GM10248 (cell line): ENCODE measurements at regions not wholly inside any gene's neighbourhood (a gene's known extent, or its start where the extent isn't known, plus 50 kb on each side); places are given as distances from the start of the nearest gene placed in this dataset.
"Not testable (repeated sequence)": the region's sequence is repeated elsewhere in the genome, so short reads cannot be mapped to it uniquely, and the experiment has no call there.

Experiments used
- CTCF ChIA-PET: fragments of 300-600 bp; sonication (Branson Sonifier 250); formaldehyde crosslinking; extraction: SDS; loops from one replicate; lab custom pipeline; 2021; ENCODE audit warnings: antibody characterized with exemption; lab: Yijun Ruan, JAX
- POLR2A ChIA-PET: fragments of 350-650 bp; sonication (Branson Sonifier 250); formaldehyde crosslinking; extraction: SDS; loops from one replicate; lab custom pipeline; 2020; ENCODE audit warnings: antibody characterized with exemption; lab: Yijun Ruan, JAX
- DNase-seq: peaks from one replicate; pipeline ENCODE4 v3.0.0; 2012; ENCODE audit errors: extremely low spot score
- TF ChIP-seq, protein P1 (sequence below): IDR thresholded peaks from 2 replicates; pipeline ENCODE4 v1.5.1; 2012; ENCODE audit warnings: mild to moderate bottlenecking, low read depth; ENCODE audit errors: extremely low read depth, missing control alignments, control extremely low read depth

DNA sequence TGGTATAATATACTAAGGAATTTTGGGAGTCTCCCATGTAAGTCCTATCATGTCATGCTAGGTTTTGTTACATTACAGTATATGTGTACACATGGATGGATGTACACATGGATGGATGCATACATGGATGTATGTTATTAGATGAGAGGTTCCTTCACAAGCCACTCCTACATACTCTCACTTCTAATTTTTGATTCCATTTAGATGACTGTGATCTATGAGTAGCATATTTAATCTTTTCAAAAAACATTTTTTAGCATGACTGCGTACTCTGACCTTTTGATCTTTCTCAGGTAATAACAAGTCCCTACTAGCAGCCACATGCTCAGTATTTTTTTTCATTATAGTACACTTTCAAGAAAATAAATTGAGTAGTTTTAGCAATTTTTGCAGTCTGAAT lies 441.8 kb downstream of the SLITRK1 start:
- ChIA-PET CTCF (no interaction called here), POLR2A (no interaction called here)
- no peak for DNase-seq
- TF ChIP-seq, protein P1, sequence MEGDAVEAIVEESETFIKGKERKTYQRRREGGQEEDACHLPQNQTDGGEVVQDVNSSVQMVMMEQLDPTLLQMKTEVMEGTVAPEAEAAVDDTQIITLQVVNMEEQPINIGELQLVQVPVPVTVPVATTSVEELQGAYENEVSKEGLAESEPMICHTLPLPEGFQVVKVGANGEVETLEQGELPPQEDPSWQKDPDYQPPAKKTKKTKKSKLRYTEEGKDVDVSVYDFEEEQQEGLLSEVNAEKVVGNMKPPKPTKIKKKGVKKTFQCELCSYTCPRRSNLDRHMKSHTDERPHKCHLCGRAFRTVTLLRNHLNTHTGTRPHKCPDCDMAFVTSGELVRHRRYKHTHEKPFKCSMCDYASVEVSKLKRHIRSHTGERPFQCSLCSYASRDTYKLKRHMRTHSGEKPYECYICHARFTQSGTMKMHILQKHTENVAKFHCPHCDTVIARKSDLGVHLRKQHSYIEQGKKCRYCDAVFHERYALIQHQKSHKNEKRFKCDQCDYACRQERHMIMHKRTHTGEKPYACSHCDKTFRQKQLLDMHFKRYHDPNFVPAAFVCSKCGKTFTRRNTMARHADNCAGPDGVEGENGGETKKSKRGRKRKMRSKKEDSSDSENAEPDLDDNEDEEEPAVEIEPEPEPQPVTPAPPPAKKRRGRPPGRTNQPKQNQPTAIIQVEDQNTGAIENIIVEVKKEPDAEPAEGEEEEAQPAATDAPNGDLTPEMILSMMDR: no peak

DNA sequence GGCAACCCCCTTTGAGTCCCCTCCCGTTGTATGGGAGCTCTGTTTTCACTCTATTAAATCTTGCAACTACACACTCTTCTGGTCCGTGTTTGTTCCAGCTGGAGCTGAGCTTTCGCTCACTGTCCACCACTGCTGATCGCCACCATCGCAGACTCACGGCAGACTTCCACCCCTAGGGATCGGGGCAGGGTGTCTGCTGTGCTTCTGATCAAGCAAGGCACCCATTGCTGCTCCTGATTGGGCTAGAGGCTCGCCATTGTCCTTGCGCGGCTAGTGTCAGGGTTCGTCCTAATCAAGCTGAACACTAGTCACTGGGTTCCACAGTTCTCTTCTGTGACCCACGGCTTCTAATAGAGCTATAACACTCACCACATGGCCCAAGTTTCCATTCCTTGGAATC lies 442.8 kb downstream of the SLITRK1 start:
- POLR2A ChIA-PET, DNase-seq: not testable (repeated sequence)
- CTCF ChIA-PET: interaction anchor here (1.1 to 1.8 kb wide), 2 partner anchors 10 to 15 kb away, joined by 3 to 6 read pairs; no protein-coding TSS in a partner anchor

DNA sequence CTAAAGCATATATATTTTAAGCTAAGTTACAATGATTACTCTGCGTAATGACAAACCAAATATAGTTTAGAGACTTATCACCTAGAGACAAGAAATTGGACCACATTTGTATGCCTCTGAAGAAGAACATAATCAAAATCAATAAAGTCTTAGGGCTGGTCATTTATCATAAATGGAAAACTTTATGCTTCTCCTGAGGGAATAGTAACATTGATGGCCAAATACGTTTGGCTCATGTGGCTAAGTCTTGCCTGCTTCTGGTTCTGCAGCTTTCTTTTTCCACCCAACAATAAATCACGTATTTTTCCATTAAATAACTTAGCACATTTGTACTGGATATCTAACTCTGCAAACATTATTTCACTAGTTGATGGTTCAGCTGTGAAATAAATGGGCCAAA lies 458.4 kb downstream of the SLITRK1 start:
- TF ChIP-seq, protein P1: no peak
- ChIA-PET POLR2A (no interaction called here), CTCF (interaction anchor here (1.7 kb wide), 1 partner anchor 16 kb away, joined by 3 read pairs; no protein-coding TSS in a partner anchor)
- DNase-seq: no peak

DNA sequence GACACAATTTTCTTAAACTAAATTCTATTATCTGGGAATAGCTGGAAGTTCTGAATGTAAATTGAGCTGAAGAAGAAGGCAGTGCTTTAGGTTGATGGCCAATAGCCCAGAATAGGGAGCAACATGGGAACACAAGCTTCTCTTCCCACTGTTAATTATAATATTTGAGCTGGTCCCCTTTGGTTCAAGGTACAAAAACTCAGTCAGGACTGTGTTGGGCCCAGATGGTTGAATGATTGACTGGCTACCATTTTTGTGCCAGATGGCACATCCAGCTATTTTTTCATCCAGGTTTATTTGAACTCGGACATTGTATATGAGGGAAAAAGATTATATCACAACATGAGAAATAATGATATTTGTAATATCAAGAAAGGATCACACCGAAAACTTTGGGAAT lies 458.9 kb downstream of the SLITRK1 start:
- no peak for DNase-seq
- ChIA-PET CTCF (interaction anchor here (1.7 kb wide), 1 partner anchor 16 kb away, joined by 3 read pairs; no protein-coding TSS in a partner anchor), POLR2A (no interaction called here)
- TF ChIP-seq, protein P1: no peak

DNA sequence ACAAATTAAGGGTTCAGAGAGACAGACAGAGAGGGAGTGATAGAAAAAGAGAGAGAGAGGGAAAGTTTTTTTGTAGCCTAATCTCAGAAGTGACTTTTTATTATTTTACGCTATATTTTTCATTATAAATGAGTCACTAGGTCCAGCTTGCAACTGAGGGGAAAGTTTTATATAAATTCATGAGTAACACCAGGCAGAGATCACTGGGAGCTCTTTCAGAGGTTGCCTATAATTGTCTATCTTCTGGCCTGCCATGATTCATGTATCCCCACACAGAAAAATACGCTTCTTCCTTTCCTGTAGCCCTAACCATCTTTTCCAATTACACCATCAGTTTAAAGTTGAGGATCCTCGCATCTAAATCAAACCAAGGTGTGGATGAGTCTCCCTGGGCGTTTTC lies 467.9 kb downstream of the SLITRK1 start:
- no peak for DNase-seq
- ChIA-PET POLR2A (no interaction called here), CTCF (no interaction called here)
- TF ChIP-seq, protein P1: no peak

DNA sequence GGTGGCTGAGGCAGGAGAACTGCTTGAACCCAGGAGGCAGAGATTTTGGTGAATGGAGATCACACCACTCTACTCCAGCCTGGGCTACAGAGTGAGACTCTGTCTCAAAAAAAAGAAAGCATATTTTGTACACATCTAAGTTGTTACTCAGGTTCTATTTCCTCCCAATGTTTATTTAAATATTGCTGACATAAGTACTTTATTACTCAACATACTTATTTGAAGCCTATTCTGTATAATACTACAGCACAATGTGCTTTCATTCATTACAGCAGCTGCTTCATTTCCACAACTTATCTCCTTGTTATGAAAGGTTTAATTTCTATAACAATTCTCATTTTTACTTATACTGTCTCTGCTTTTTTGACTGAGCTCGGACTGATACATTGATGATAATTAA lies 495.7 kb downstream of the SLITRK1 start:
- CTCF ChIA-PET: no interaction called here
- POLR2A ChIA-PET: no interaction called here
- DNase-seq: no peak
- TF ChIP-seq, protein P1: no peak

DNA sequence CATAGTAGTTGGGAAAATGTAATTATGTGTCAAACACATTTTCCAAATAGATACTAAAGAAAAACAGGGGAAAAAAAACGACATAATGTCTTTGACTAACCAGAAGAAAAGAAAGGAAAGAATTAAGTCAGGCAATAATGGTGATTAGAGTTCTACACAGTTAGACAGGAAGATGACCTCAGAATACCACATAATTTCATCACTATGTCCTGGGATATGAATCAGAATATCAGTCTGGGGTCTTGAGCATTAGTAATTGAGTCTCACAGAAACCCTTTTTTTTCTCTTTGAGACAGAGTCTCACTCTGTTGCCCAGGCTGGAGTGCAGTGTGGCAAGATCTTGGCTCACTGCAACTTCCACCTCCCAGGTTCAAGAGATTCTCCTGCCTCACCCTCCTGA lies 503.4 kb downstream of the SLITRK1 start:
- CTCF ChIA-PET: no interaction called here

More for the DNA sequence above, 503.4 kb downstream of the SLITRK1 start:
- TF ChIP-seq, protein P1: no peak
- no peak for DNase-seq
- POLR2A ChIA-PET: no interaction called here
